ENCODE measurements at regions not wholly inside any gene's neighbourhood (a gene's known extent, or its start where the extent isn't known, plus 50 kb on each side); places are given as distances from the start of the nearest gene placed in this dataset.

DNA sequence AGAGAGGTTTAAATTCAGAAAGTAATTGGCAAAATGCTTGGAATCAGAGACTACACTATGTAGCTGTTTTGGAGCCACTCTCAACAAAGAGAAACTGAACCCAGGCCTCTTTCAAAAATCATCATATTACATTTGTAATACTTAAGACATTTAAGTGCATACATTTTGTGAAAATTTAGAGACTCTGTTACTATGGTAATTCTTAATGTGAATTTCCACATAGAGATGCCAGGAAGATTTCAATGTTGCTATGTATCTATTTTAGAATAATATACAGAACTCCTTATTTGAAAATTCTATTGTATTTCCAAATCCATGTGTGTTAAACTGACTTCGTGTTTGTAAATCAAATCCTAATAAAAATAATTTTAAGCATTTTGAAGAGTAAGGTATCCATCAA lies 1260.9 kb upstream of the C9orf72 start (continued):
- TF ChIP-seq, protein P1, sequence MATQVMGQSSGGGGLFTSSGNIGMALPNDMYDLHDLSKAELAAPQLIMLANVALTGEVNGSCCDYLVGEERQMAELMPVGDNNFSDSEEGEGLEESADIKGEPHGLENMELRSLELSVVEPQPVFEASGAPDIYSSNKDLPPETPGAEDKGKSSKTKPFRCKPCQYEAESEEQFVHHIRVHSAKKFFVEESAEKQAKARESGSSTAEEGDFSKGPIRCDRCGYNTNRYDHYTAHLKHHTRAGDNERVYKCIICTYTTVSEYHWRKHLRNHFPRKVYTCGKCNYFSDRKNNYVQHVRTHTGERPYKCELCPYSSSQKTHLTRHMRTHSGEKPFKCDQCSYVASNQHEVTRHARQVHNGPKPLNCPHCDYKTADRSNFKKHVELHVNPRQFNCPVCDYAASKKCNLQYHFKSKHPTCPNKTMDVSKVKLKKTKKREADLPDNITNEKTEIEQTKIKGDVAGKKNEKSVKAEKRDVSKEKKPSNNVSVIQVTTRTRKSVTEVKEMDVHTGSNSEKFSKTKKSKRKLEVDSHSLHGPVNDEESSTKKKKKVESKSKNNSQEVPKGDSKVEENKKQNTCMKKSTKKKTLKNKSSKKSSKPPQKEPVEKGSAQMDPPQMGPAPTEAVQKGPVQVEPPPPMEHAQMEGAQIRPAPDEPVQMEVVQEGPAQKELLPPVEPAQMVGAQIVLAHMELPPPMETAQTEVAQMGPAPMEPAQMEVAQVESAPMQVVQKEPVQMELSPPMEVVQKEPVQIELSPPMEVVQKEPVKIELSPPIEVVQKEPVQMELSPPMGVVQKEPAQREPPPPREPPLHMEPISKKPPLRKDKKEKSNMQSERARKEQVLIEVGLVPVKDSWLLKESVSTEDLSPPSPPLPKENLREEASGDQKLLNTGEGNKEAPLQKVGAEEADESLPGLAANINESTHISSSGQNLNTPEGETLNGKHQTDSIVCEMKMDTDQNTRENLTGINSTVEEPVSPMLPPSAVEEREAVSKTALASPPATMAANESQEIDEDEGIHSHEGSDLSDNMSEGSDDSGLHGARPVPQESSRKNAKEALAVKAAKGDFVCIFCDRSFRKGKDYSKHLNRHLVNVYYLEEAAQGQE (IDR thresholded peaks at IDR 0.05; ENCODE audit: low read depth), result no peak
- TF ChIP-seq SIN3A (IDR thresholded peaks at IDR 0.05; ENCODE audit: low read depth), result no peak
- TF ChIP-seq, protein P2, sequence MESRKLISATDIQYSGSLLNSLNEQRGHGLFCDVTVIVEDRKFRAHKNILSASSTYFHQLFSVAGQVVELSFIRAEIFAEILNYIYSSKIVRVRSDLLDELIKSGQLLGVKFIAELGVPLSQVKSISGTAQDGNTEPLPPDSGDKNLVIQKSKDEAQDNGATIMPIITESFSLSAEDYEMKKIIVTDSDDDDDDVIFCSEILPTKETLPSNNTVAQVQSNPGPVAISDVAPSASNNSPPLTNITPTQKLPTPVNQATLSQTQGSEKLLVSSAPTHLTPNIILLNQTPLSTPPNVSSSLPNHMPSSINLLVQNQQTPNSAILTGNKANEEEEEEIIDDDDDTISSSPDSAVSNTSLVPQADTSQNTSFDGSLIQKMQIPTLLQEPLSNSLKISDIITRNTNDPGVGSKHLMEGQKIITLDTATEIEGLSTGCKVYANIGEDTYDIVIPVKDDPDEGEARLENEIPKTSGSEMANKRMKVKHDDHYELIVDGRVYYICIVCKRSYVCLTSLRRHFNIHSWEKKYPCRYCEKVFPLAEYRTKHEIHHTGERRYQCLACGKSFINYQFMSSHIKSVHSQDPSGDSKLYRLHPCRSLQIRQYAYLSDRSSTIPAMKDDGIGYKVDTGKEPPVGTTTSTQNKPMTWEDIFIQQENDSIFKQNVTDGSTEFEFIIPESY (IDR thresholded peaks at IDR 0.05; ENCODE audit: extremely low read depth, insufficient replicate concordance, low read length), result no peak

DNA sequence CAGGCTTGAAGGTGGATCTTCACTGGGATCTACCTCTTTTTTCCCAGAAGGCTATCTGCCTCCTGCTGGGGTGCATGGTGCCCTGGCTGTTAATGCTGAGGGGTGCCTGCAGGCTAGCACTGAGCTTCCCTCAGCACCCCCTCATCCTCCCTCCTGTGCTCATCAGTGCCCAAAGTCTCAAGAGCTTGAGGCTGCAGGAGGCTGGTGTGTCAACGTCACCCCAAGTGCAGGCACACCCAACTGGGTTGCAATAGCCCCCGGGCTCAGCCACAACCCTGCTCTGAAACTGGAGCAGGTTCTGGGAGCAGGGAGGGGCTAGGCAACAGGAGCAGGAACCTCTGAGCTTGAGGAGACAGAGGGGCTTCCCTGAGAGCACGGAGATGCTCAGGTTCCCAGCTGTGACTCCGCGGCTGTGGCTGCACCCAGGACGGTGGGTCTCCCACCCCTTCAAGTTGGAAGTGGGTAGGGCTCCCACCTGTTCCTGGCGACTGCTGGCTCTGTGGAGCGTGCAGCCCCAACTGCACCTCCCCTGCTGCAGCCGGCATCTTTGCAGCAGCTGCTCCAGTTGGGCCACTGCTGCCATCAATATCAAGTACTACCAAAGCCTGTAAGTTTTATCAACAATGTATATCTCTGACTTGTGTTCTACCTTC lies 1266.6 kb upstream of the C9orf72 start:
- Histone ChIP-seq H3K36me3 (ENCODE audit: control insufficient read depth in 1 of 2, insufficient read depth in 2 of 2, low read length in 2 of 2) (no peaks in the 10 kb centered on the region), H2AFZ (ENCODE audit: low read depth, low read length, poor library complexity, severe bottlenecking) (no peak overlapping the region), H4K20me1 (ENCODE audit: insufficient read depth) (no peaks in the 10 kb centered on the region), H3K27ac (ENCODE audit: low read depth, low read length) (no peak overlapping the region), H3K9ac (ENCODE audit: low read length) (no peak overlapping the region), H3K79me2 (ENCODE audit: insufficient read depth, low read length) (no peaks in the 10 kb centered on the region), H3K27me3 (ENCODE audit: insufficient read depth, low read length) (no peaks in the 10 kb centered on the region), H3K4me3 (replicated peaks in 1 of 2; ENCODE audit: low read depth in 1 of 2, low read length in 2 of 2) (no peak overlapping the region), H3K9me2 (ENCODE audit: insufficient read depth) (no peaks in the 10 kb centered on the region), H3K4me2 (ENCODE audit: low read length) (no peak overlapping the region), H3K9me3 (ENCODE audit: control insufficient read depth in 1 of 2, insufficient read depth in 1 of 2, low read depth in 1 of 2, low read length in 2 of 2) (peaks cover 0 to 7% of the 10 kb centered on the region in 2 experiments; a peak in 2 of 4 replicates), H3K4me1 (ENCODE audit: control insufficient read depth in 1 of 2, insufficient read depth in 2 of 2, low read length in 2 of 2) (no peaks in the 10 kb centered on the region)
- ATAC-seq (no peak), DNase-seq (ENCODE audit: low read depth, low spot score) (no peak)
- CTCF ChIA-PET, result no interaction called here
- intact Hi-C loops (cut with micrococcal nuclease), result no loop called here
- RAD21 ChIA-PET (ENCODE audit: low non-redundant PET in 1 of 2, low total read pairs in 2 of 2, uncharacterized antibody in 2 of 2, unreplicated experiment in 2 of 2), result no interaction called here
- no TSS peak for BruUV-seq (replicated peaks)
- no peak for TF ChIP-seq ELF1 (IDR thresholded peaks at IDR 0.05; ENCODE audit: borderline replicate concordance, low read depth)
- POLR2A ChIA-PET, result no interaction called here
